ENCODE measurements at regions not wholly inside any gene's neighbourhood (a gene's known extent, or its start where the extent isn't known, plus 50 kb on each side); places are given as distances from the start of the nearest gene placed in this dataset.

- no peak overlapping the region for H3K23ac ChIP-seq (ENCODE audit: low read length in 2 of 2)
- H2BK12ac ChIP-seq (ENCODE audit: low read length in 2 of 2), result no peak overlapping the region
- no peak for DNase-seq
- no peak overlapping the region for H3K27ac ChIP-seq (ENCODE audit: low read length, poor library complexity, severe bottlenecking)
- no peak overlapping the region for H3K18ac ChIP-seq (ENCODE audit: low read depth in 1 of 2, low read length in 2 of 2)
- H2BK120ac ChIP-seq (ENCODE audit: low read depth, low read length), result no peak overlapping the region
- WGBS, result 73% methylated on average over 1 of the region's 1 CpG
- no peaks in the 10 kb centered on the region for H3K27me3 ChIP-seq (ENCODE audit: control insufficient read depth in 1 of 2, insufficient read depth in 1 of 2, low read length in 2 of 2)
- H3K4ac ChIP-seq (ENCODE audit: low read depth in 1 of 2, low read length in 2 of 2), result no peak overlapping the region
- H3K9ac ChIP-seq (ENCODE audit: low read length), result no peak overlapping the region
- H2BK15ac ChIP-seq (ENCODE audit: low read depth, poor library complexity, severe bottlenecking), result no peak overlapping the region
- H2AFZ ChIP-seq (ENCODE audit: low read depth, low read length), result no peak overlapping the region
- H3K36me3 ChIP-seq (ENCODE audit: control insufficient read depth in 1 of 2, insufficient read depth in 2 of 2, low read depth in 1 of 2, low read length in 2 of 2), result no peaks in the 10 kb centered on the region
- H3K4me3 ChIP-seq (ENCODE audit: insufficient read depth in 1 of 2, low read depth in 1 of 2, low read length in 2 of 2), result no peak overlapping the region
- H4K8ac ChIP-seq (ENCODE audit: low read length), result no peak overlapping the region
- H3K4me1 ChIP-seq (ENCODE audit: control insufficient read depth, insufficient read depth, low read depth, low read length), result no peaks in the 10 kb centered on the region
- H4K91ac ChIP-seq (ENCODE audit: low read length), result no peak overlapping the region
- H3K14ac ChIP-seq (ENCODE audit: low read length in 2 of 2), result no peak overlapping the region
- H3K9me3 ChIP-seq (ENCODE audit: control insufficient read depth, low read length), result peaks cover 13% of the 10 kb centered on the region
- no peak overlapping the region for H3K4me2 ChIP-seq (ENCODE audit: low read length, poor library complexity, severe bottlenecking)
- H3K79me1 ChIP-seq (replicated peaks; ENCODE audit: low read length, poor library complexity, severe bottlenecking), result no peaks in the 10 kb centered on the region
- H2AK5ac ChIP-seq (ENCODE audit: low read length, severe bottlenecking), result no peak overlapping the region
- no peak overlapping the region for H2BK5ac ChIP-seq (ENCODE audit: low read depth, low read length, poor library complexity, severe bottlenecking)
Measured at GRCh38 chr6:48206091-48206490, 95.1 kb upstream of the PTCHD4 start.

GRCh38 chr6:48200869-48201390 is 89.9 kb upstream of the PTCHD4 start:
- 80% methylated on average over 1 of the region's 3 CpGs for WGBS
- H3K9me3 ChIP-seq (ENCODE audit: control insufficient read depth, low read length), result no peaks in the 10 kb centered on the region
- H2BK12ac ChIP-seq (ENCODE audit: low read length in 2 of 2), result no peak overlapping the region
- no peaks in the 10 kb centered on the region for H3K79me1 ChIP-seq (replicated peaks; ENCODE audit: low read length, poor library complexity, severe bottlenecking)
- no peak overlapping the region for H3K27ac ChIP-seq (ENCODE audit: low read length, poor library complexity, severe bottlenecking)
- no peaks in the 10 kb centered on the region for H3K4me1 ChIP-seq (ENCODE audit: control insufficient read depth, insufficient read depth, low read depth, low read length)
- H2BK15ac ChIP-seq (ENCODE audit: low read depth, poor library complexity, severe bottlenecking), result no peak overlapping the region
- no peak overlapping the region for H3K4ac ChIP-seq (ENCODE audit: low read depth in 1 of 2, low read length in 2 of 2)
- no peak for DNase-seq
- no peak overlapping the region for H3K9ac ChIP-seq (ENCODE audit: low read length)
- H3K4me3 ChIP-seq (ENCODE audit: insufficient read depth in 1 of 2, low read depth in 1 of 2, low read length in 2 of 2), result no peak overlapping the region
- H3K18ac ChIP-seq (ENCODE audit: low read depth in 1 of 2, low read length in 2 of 2), result no peak overlapping the region
- H3K27me3 ChIP-seq (ENCODE audit: control insufficient read depth in 1 of 2, insufficient read depth in 1 of 2, low read length in 2 of 2), result no peaks in the 10 kb centered on the region
- H4K8ac ChIP-seq (ENCODE audit: low read length), result no peak overlapping the region
- H2BK5ac ChIP-seq (ENCODE audit: low read depth, low read length, poor library complexity, severe bottlenecking), result no peak overlapping the region
- H3K36me3 ChIP-seq (ENCODE audit: control insufficient read depth in 1 of 2, insufficient read depth in 2 of 2, low read depth in 1 of 2, low read length in 2 of 2), result no peaks in the 10 kb centered on the region
- no peak overlapping the region for H2AFZ ChIP-seq (ENCODE audit: low read depth, low read length)
- no peak overlapping the region for H2BK120ac ChIP-seq (ENCODE audit: low read depth, low read length)
- no peak overlapping the region for H4K91ac ChIP-seq (ENCODE audit: low read length)
- H2AK5ac ChIP-seq (ENCODE audit: low read length, severe bottlenecking), result no peak overlapping the region
- no peak overlapping the region for H3K14ac ChIP-seq (ENCODE audit: low read length in 2 of 2)
- H3K23ac ChIP-seq (ENCODE audit: low read length in 2 of 2), result no peak overlapping the region
- no peak overlapping the region for H3K4me2 ChIP-seq (ENCODE audit: low read length, poor library complexity, severe bottlenecking)

- H3K9ac ChIP-seq (ENCODE audit: low read length), result no peak overlapping the region
- H2BK5ac ChIP-seq (ENCODE audit: low read depth, low read length, poor library complexity, severe bottlenecking), result no peak overlapping the region
- no peak overlapping the region for H3K14ac ChIP-seq (ENCODE audit: low read length in 2 of 2)
- no peak overlapping the region for H3K4me2 ChIP-seq (ENCODE audit: low read length, poor library complexity, severe bottlenecking)
- no peaks in the 10 kb centered on the region for H3K27me3 ChIP-seq (ENCODE audit: control insufficient read depth in 1 of 2, insufficient read depth in 1 of 2, low read length in 2 of 2)
- H3K4me3 ChIP-seq (ENCODE audit: insufficient read depth in 1 of 2, low read depth in 1 of 2, low read length in 2 of 2), result no peak overlapping the region
- DNase-seq, result no peak
- no peak overlapping the region for H2AFZ ChIP-seq (ENCODE audit: low read depth, low read length)
- H3K18ac ChIP-seq (ENCODE audit: low read depth in 1 of 2, low read length in 2 of 2), result no peak overlapping the region
- H2AK5ac ChIP-seq (ENCODE audit: low read length, severe bottlenecking), result no peak overlapping the region
- H3K4me1 ChIP-seq (ENCODE audit: control insufficient read depth, insufficient read depth, low read depth, low read length), result no peaks in the 10 kb centered on the region
- no peaks in the 10 kb centered on the region for H3K79me1 ChIP-seq (replicated peaks; ENCODE audit: low read length, poor library complexity, severe bottlenecking)
- H4K91ac ChIP-seq (ENCODE audit: low read length), result no peak overlapping the region
- no peak overlapping the region for H2BK12ac ChIP-seq (ENCODE audit: low read length in 2 of 2)
- H2BK120ac ChIP-seq (ENCODE audit: low read depth, low read length), result no peak overlapping the region
- no peak overlapping the region for H3K4ac ChIP-seq (ENCODE audit: low read depth in 1 of 2, low read length in 2 of 2)
- no peaks in the 10 kb centered on the region for H3K36me3 ChIP-seq (ENCODE audit: control insufficient read depth in 1 of 2, insufficient read depth in 2 of 2, low read depth in 1 of 2, low read length in 2 of 2)
- H2BK15ac ChIP-seq (ENCODE audit: low read depth, poor library complexity, severe bottlenecking), result no peak overlapping the region
- no CpG with 5 or more reads among the region's 2 CpGs for WGBS
- no peak overlapping the region for H3K23ac ChIP-seq (ENCODE audit: low read length in 2 of 2)
- no peak overlapping the region for H4K8ac ChIP-seq (ENCODE audit: low read length)
- no peak overlapping the region for H3K27ac ChIP-seq (ENCODE audit: low read length, poor library complexity, severe bottlenecking)
- no peaks in the 10 kb centered on the region for H3K9me3 ChIP-seq (ENCODE audit: control insufficient read depth, low read length)
Measured at GRCh38 chr6:48199499-48199898, 88.5 kb upstream of the PTCHD4 start.

GRCh38 chr6:48197941-48198340 is 86.9 kb upstream of the PTCHD4 start:
- Histone ChIP-seq H3K9ac (ENCODE audit: low read length) (no peak overlapping the region), H3K4me1 (ENCODE audit: control insufficient read depth, insufficient read depth, low read depth, low read length) (no peaks in the 10 kb centered on the region), H3K4me2 (ENCODE audit: low read length, poor library complexity, severe bottlenecking) (no peak overlapping the region), H2BK12ac (ENCODE audit: low read length in 2 of 2) (no peak overlapping the region), H2BK15ac (ENCODE audit: low read depth, poor library complexity, severe bottlenecking) (no peak overlapping the region), H3K27me3 (ENCODE audit: control insufficient read depth in 1 of 2, insufficient read depth in 1 of 2, low read length in 2 of 2) (no peaks in the 10 kb centered on the region), H3K36me3 (ENCODE audit: control insufficient read depth in 1 of 2, insufficient read depth in 2 of 2, low read depth in 1 of 2, low read length in 2 of 2) (no peaks in the 10 kb centered on the region), H2BK120ac (ENCODE audit: low read depth, low read length) (no peak overlapping the region), H3K4me3 (ENCODE audit: insufficient read depth in 1 of 2, low read depth in 1 of 2, low read length in 2 of 2) (no peak overlapping the region), H3K4ac (ENCODE audit: low read depth in 1 of 2, low read length in 2 of 2) (no peak overlapping the region), H3K23ac (ENCODE audit: low read length in 2 of 2) (no peak overlapping the region), H2AK5ac (ENCODE audit: low read length, severe bottlenecking) (no peak overlapping the region), H3K18ac (ENCODE audit: low read depth in 1 of 2, low read length in 2 of 2) (no peak overlapping the region), H4K8ac (ENCODE audit: low read length) (no peak overlapping the region), H3K27ac (ENCODE audit: low read length, poor library complexity, severe bottlenecking) (no peak overlapping the region), H3K9me3 (ENCODE audit: control insufficient read depth, low read length) (no peaks in the 10 kb centered on the region), H4K91ac (ENCODE audit: low read length) (no peak overlapping the region), H3K14ac (ENCODE audit: low read length in 2 of 2) (no peak overlapping the region), H3K79me1 (replicated peaks; ENCODE audit: low read length, poor library complexity, severe bottlenecking) (no peaks in the 10 kb centered on the region), H2BK5ac (ENCODE audit: low read depth, low read length, poor library complexity, severe bottlenecking) (no peak overlapping the region), H2AFZ (ENCODE audit: low read depth, low read length) (no peak overlapping the region)
- no peak for DNase-seq
- WGBS, result 83% methylated on average over 2 of the region's 2 CpGs
